SK-N-SH treated with all-trans-retinoic acid at 6 μM for 48 hours (cell line): ENCODE measurements at regions not wholly inside any gene's neighbourhood (a gene's known extent, or its start where the extent isn't known, plus 50 kb on each side); places are given as distances from the start of the nearest gene placed in this dataset.

Experiments used
- ATAC-seq: fragments of 200-7000 bp; cut with Tn5 transposase; 3 replicates; pipeline ENCODE4 v1.9.1; 2020; ENCODE audit warnings: mild to moderate bottlenecking, moderate library complexity
- ARNTL ChIP-seq: fragments of 450-650 bp; formaldehyde crosslinking; IDR thresholded peaks from 2 replicates; pipeline ENCODE4 v1.5.0; 2020; ENCODE audit warnings: low read depth, mild to moderate bottlenecking, moderate library complexity, borderline replicate concordance
- BACH2 ChIP-seq: fragments of 250-450 bp; sonication (Bioruptor Pico); IDR thresholded peaks from 2 replicates; pipeline ENCODE4 v1.9.0; 2021; ENCODE audit warnings: mild to moderate bottlenecking, borderline replicate concordance
- CSDC2 ChIP-seq: fragments of 250-450 bp; sonication (Bioruptor Pico); IDR thresholded peaks from 2 replicates; pipeline ENCODE4 v1.5.0; 2020; ENCODE audit warnings: mild to moderate bottlenecking, moderate library complexity
- ESRRG ChIP-seq: fragments of 250-450 bp; sonication (Bioruptor Pico); IDR thresholded peaks from 2 replicates; pipeline ENCODE4 v1.6.1; 2021; ENCODE audit warnings: mild to moderate bottlenecking
- GLIS3 ChIP-seq: fragments of 250-450 bp; sonication (Bioruptor Pico); IDR thresholded peaks from 2 replicates; pipeline ENCODE4 v1.5.0; 2020; ENCODE audit warnings: mild to moderate bottlenecking, moderate library complexity
- ISL1 ChIP-seq: fragments of 250-450 bp; sonication (Bioruptor Pico); IDR thresholded peaks from 2 replicates; pipeline ENCODE4 v2.1.2; 2022; ENCODE audit warnings: mild to moderate bottlenecking, moderate library complexity
- OSR1 ChIP-seq: fragments of 250-450 bp; sonication (Bioruptor Pico); IDR thresholded peaks from 2 replicates; pipeline ENCODE4 v1.8.0; 2022; ENCODE audit warnings: moderate library complexity, mild to moderate bottlenecking, inconsistent platforms
- POU6F1 ChIP-seq: fragments of 250-450 bp; sonication (Bioruptor Pico); IDR thresholded peaks from 2 replicates; pipeline ENCODE4 v1.8.0; 2021; ENCODE audit warnings: low read depth, mild to moderate bottlenecking, moderate library complexity, borderline replicate concordance
- PPARA ChIP-seq: fragments of 250-450 bp; sonication (Bioruptor Pico); IDR thresholded peaks from 2 replicates; pipeline ENCODE4 v1.5.0; 2020; ENCODE audit warnings: mild to moderate bottlenecking, borderline replicate concordance
- RARB ChIP-seq: fragments of 250-450 bp; sonication (Bioruptor Pico); IDR thresholded peaks from 2 replicates; pipeline ENCODE4 v1.8.0; 2021; ENCODE audit warnings: mild to moderate bottlenecking, moderate library complexity
- SNAI2 ChIP-seq: fragments of 250-450 bp; sonication (Bioruptor Pico); IDR thresholded peaks from 2 replicates; pipeline ENCODE4 v1.5.0; 2020; ENCODE audit warnings: mild to moderate bottlenecking, moderate library complexity
- TCF4 ChIP-seq: fragments of 250-450 bp; sonication (Bioruptor Pico); IDR thresholded peaks from 2 replicates; pipeline ENCODE4 v1.8.0; 2021; ENCODE audit warnings: mild to moderate bottlenecking, moderate library complexity, borderline replicate concordance
- TOX ChIP-seq: fragments of 250-450 bp; sonication (Bioruptor Pico); IDR thresholded peaks from 2 replicates; pipeline ENCODE4 v1.8.0; 2021; ENCODE audit warnings: mild to moderate bottlenecking, moderate library complexity, borderline replicate concordance
- TSHZ2 ChIP-seq: fragments of 250-450 bp; sonication (Bioruptor Pico); IDR thresholded peaks from 2 replicates; pipeline ENCODE4 v1.5.0; 2020; ENCODE audit warnings: mild to moderate bottlenecking, moderate library complexity
- ZC3H10 ChIP-seq: fragments of 250-450 bp; sonication (Bioruptor Pico); IDR thresholded peaks from 2 replicates; pipeline ENCODE4 v1.5.1; 2021; ENCODE audit warnings: mild to moderate bottlenecking, moderate library complexity
- ZFP3 ChIP-seq: fragments of 250-450 bp; sonication (Bioruptor Pico); IDR thresholded peaks from 2 replicates; pipeline ENCODE4 v1.5.0; 2020; ENCODE audit warnings: mild to moderate bottlenecking, moderate library complexity
- ZFP30 ChIP-seq: fragments of 450-650 bp; formaldehyde crosslinking; IDR thresholded peaks from 2 replicates; pipeline ENCODE4 v1.5.0; 2022; ENCODE audit warnings: mild to moderate bottlenecking, moderate library complexity
- ZNF565 ChIP-seq: fragments of 450-650 bp; formaldehyde crosslinking; conservative IDR thresholded peaks from 2 replicates; pipeline ENCODE4 v1.5.0; 2020; ENCODE audit warnings: low read depth, mild to moderate bottlenecking, moderate library complexity
- ZNF70 ChIP-seq: fragments of 450-650 bp; formaldehyde crosslinking; IDR thresholded peaks from 2 replicates; pipeline ENCODE4 v1.5.0; 2020; ENCODE audit warnings: mild to moderate bottlenecking, moderate library complexity
- ZNF8 ChIP-seq: fragments of 450-650 bp; formaldehyde crosslinking; IDR thresholded peaks from 2 replicates; pipeline ENCODE4 v1.5.0; 2020; ENCODE audit warnings: mild to moderate bottlenecking, moderate library complexity
- TF ChIP-seq, protein P1 (sequence below): fragments of 250-450 bp; sonication (Bioruptor Pico); IDR thresholded peaks from 2 replicates; pipeline ENCODE4 v1.5.1; 2020; ENCODE audit warnings: low read depth, mild to moderate bottlenecking, moderate library complexity
- TF ChIP-seq, protein P2 (sequence below): fragments of 250-450 bp; sonication (Bioruptor Pico); IDR thresholded peaks from 2 replicates; pipeline ENCODE4 v1.5.1; 2021; ENCODE audit warnings: mild to moderate bottlenecking, moderate library complexity

DNA sequence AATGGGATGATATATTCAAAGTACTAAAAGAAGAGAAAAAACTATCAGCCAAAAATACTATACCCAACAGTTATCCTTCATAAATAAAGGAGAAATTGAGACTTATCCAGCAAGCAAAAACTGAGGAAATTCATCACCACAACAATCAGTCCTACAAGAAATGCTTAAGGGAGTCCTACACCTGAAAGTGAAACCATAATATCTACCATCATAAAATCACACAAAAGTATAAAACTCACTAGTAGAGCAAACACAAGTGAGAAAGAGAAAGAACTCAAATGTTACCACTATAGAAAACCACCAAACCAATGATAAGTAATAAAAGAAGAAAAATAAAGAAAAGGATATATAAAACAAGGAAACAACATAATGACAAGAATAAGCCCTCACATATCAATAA lies 103.6 kb upstream of the NEO1 start:
- no peak for TF ChIP-seq TSHZ2 (CRISPR knock-in tag)
- no peak for TF ChIP-seq PPARA
- no peak for TF ChIP-seq OSR1 (CRISPR knock-in tag)
- no peak for TF ChIP-seq CSDC2 (CRISPR knock-in tag)
- TF ChIP-seq, protein P1, sequence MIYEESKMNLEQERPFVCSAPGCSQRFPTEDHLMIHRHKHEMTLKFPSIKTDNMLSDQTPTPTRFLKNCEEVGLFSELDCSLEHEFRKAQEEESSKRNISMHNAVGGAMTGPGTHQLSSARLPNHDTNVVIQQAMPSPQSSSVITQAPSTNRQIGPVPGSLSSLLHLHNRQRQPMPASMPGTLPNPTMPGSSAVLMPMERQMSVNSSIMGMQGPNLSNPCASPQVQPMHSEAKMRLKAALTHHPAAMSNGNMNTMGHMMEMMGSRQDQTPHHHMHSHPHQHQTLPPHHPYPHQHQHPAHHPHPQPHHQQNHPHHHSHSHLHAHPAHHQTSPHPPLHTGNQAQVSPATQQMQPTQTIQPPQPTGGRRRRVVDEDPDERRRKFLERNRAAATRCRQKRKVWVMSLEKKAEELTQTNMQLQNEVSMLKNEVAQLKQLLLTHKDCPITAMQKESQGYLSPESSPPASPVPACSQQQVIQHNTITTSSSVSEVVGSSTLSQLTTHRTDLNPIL: no peak
- TF ChIP-seq, protein P2, sequence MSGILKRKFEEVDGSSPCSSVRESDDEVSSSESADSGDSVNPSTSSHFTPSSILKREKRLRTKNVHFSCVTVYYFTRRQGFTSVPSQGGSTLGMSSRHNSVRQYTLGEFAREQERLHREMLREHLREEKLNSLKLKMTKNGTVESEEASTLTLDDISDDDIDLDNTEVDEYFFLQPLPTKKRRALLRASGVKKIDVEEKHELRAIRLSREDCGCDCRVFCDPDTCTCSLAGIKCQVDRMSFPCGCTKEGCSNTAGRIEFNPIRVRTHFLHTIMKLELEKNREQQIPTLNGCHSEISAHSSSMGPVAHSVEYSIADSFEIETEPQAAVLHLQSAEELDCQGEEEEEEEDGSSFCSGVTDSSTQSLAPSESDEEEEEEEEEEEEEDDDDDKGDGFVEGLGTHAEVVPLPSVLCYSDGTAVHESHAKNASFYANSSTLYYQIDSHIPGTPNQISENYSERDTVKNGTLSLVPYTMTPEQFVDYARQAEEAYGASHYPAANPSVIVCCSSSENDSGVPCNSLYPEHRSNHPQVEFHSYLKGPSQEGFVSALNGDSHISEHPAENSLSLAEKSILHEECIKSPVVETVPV (CRISPR knock-in tag): no peak
- TF ChIP-seq POU6F1 (CRISPR knock-in tag): no peak
- TF ChIP-seq BACH2 (CRISPR knock-in tag): no peak
- no peak for TF ChIP-seq ISL1 (CRISPR knock-in tag)
- no peak for TF ChIP-seq ARNTL (CRISPR knock-in tag)
- TF ChIP-seq SNAI2 (CRISPR knock-in tag): no peak
- TF ChIP-seq ZFP30: no peak
- TF ChIP-seq TOX (CRISPR knock-in tag): no peak
- no peak for TF ChIP-seq ZNF565 (CRISPR knock-in tag)
- no peak for TF ChIP-seq ZFP3 (CRISPR knock-in tag)
- no peak for TF ChIP-seq ESRRG (CRISPR knock-in tag)
- TF ChIP-seq RARB (CRISPR knock-in tag): no peak
- TF ChIP-seq TCF4 (CRISPR knock-in tag): no peak
- no peak for ATAC-seq

- no peak for ATAC-seq
- TF ChIP-seq, protein P1: no peak
- no peak for TF ChIP-seq BACH2 (CRISPR knock-in tag)
- no peak for TF ChIP-seq ZFP30
- no peak for TF ChIP-seq ZC3H10 (CRISPR knock-in tag)
- TF ChIP-seq POU6F1 (CRISPR knock-in tag): no peak
- TF ChIP-seq ZNF70 (CRISPR knock-in tag): no peak
- TF ChIP-seq, protein P2 (CRISPR knock-in tag): no peak
- no peak for TF ChIP-seq ARNTL (CRISPR knock-in tag)
- TF ChIP-seq PPARA: no peak
- no peak for TF ChIP-seq TSHZ2 (CRISPR knock-in tag)
- TF ChIP-seq RARB (CRISPR knock-in tag): no peak
- TF ChIP-seq CSDC2 (CRISPR knock-in tag): no peak
- TF ChIP-seq ZNF8 (CRISPR knock-in tag): no peak
- no peak for TF ChIP-seq TOX (CRISPR knock-in tag)
- TF ChIP-seq GLIS3 (CRISPR knock-in tag): no peak
- TF ChIP-seq TCF4 (CRISPR knock-in tag): no peak
These were observed 104.6 kb upstream of the NEO1 start for GRCh38 chr15:72947709-72948108.
